GM21390 (cell line): ENCODE measurements at regions not wholly inside any gene's neighbourhood (a gene's known extent, or its start where the extent isn't known, plus 50 kb on each side); places are given as distances from the start of the nearest gene placed in this dataset.
"Not testable (repeated sequence)": the region's sequence is repeated elsewhere in the genome, so short reads cannot be mapped to it uniquely, and the experiment has no call there.

Source experiments
- ATAC-seq: cut with Tn5 transposase; IDR thresholded peaks from one replicate; pipeline ENCODE4 v1.9.1; 2021; ENCODE audit not compliant: unreplicated experiment

GRCh38 chr20:30895354-30895711 is 362.1 kb upstream of the DEFB115 start:
- ATAC-seq, result not testable (repeated sequence)

- ATAC-seq, result not testable (repeated sequence)
Measured at GRCh38 chr20:30899370-30900079, 357.9 kb upstream of the DEFB115 start.

GRCh38 chr20:30900080-30900719 is 357.3 kb upstream of the DEFB115 start:
- ATAC-seq, result not testable (repeated sequence)

- not testable (repeated sequence) for ATAC-seq
Measured at GRCh38 chr20:30905231-30905630, 352.2 kb upstream of the DEFB115 start.

- no peak for ATAC-seq
Measured at GRCh38 chr20:30910937-30911725, 346.3 kb upstream of the DEFB115 start.

- not testable (repeated sequence) for ATAC-seq
Measured at GRCh38 chr20:30911832-30912660, 345.4 kb upstream of the DEFB115 start.

GRCh38 chr20:30912661-30913026 is 344.8 kb upstream of the DEFB115 start:
- ATAC-seq, result not testable (repeated sequence)

GRCh38 chr20:30916404-30916803 is 341.1 kb upstream of the DEFB115 start:
- not testable (repeated sequence) for ATAC-seq

GRCh38 chr20:30919514-30920188 is 337.8 kb upstream of the DEFB115 start:
- no peak for ATAC-seq

- ATAC-seq, result no peak
Measured at GRCh38 chr20:30921286-30922071, 336.0 kb upstream of the DEFB115 start.

- ATAC-seq, result no peak
Measured at GRCh38 chr20:30922129-30922528, 335.3 kb upstream of the DEFB115 start.

- no peak for ATAC-seq
Measured at GRCh38 chr20:30937790-30938189, 319.7 kb upstream of the DEFB115 start.

- no peak for ATAC-seq
Measured at GRCh38 chr20:30949761-30950160, 307.7 kb upstream of the DEFB115 start.

- not testable (repeated sequence) for ATAC-seq
Measured at GRCh38 chr20:30951088-30951487, 306.4 kb upstream of the DEFB115 start.

GRCh38 chr20:30956649-30957048 is 300.8 kb upstream of the DEFB115 start:
- ATAC-seq, result not testable (repeated sequence)

GRCh38 chr20:30959208-30959607 is 298.3 kb upstream of the DEFB115 start:
- ATAC-seq, result not testable (repeated sequence)

- no peak for ATAC-seq
Measured at GRCh38 chr20:30963591-30963990, 293.9 kb upstream of the DEFB115 start.

GRCh38 chr20:30975859-30976258 is 281.6 kb upstream of the DEFB115 start:
- ATAC-seq, result not testable (repeated sequence)

- ATAC-seq, result no peak
Measured at GRCh38 chr20:30985386-30985785, 272.1 kb upstream of the DEFB115 start.
